ENCODE measurements at regions not wholly inside any gene's neighbourhood (a gene's known extent, or its start where the extent isn't known, plus 50 kb on each side); places are given as distances from the start of the nearest gene placed in this dataset.

DNA sequence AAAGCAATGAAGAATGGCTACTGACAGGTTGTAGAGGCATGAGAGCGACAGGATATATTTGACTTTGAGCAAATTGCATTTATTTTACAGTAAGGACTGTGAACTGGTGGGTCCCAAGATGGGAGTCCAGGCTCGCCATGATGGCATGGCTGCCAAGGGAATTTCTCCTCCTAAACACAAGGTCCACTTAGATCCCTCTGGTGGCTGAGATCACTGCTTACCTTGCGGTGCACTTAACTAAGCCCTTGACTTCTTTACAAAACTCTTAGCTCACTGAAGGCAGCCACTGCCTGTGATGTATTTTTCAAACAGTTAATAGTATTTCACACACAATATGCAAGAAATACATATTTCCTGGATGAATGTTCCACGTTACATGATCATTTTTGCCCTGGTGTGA is 50.3 kb upstream of the SORBS2 start:
- DNase-seq (ENCODE audit: low spot score) (no peak), FAIRE-seq (no peak)

GRCh38 chr4:185863946-185864345 is 52.0 kb upstream of the SORBS2 start:
- no peak for FAIRE-seq

GRCh38 chr4:185865901-185866328 is 53.9 kb upstream of the SORBS2 start:
- FAIRE-seq (no peak), DNase-seq (ENCODE audit: low spot score) (no peak)

More at GRCh38 chr4:185863946-185864345, 52.0 kb upstream of the SORBS2 start:
- DNase-seq (ENCODE audit: low spot score): no peak

DNA sequence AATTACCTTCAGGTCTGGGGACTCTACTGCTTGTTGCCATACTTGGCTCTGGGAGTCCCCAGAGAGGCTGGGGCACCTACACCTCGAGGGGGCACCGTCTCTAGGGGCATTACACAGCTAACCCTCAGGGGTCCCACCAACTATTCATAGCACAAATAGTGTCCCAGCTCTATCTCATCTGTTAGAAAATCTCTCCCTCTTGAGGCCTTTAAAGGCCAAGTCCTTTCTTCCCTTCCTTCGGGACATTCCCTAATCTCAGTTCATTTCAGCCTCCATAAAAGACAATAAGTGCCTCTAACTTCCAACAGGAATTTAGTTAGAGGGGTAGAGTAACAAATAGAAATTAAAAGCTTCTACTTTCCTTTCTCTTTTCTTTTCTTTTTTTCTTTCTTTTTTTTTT is 55.8 kb upstream of the SORBS2 start:
- DNase-seq (ENCODE audit: low spot score): no peak
- FAIRE-seq: no peak

- no peak for FAIRE-seq
- DNase-seq (ENCODE audit: low spot score): no peak
Observed at GRCh38 chr4:185868983-185869382, 57.0 kb upstream of the SORBS2 start.

DNA sequence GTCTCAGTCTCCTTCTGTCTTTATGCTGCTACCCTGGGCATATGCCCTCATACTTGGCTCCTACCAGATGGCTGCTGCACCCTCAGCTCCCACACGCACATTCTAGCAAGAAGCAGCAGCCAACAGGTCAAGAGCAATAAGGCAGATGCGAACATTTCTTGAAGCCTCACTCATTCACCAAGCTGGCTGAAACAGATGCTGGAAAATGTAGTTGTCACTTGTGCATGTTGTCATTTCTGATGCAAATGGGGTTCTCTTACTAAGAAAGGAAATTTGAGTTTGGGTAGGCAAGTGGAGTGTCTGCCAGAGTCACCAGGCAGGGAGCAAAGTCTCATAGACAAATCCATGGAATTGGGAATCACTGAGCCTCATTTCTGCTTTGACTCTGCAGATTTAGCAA is 57.4 kb upstream of the SORBS2 start:
- DNase-seq (ENCODE audit: low spot score): no peak
- no peak for FAIRE-seq

GRCh38 chr4:185870366-185870765 is 58.4 kb upstream of the SORBS2 start:
- FAIRE-seq (no peak), DNase-seq (ENCODE audit: low spot score) (no peak)

GRCh38 chr4:185872747-185873380 is 60.9 kb upstream of the SORBS2 start:
- no peak for FAIRE-seq
- DNase-seq (ENCODE audit: low spot score): no peak

DNA sequence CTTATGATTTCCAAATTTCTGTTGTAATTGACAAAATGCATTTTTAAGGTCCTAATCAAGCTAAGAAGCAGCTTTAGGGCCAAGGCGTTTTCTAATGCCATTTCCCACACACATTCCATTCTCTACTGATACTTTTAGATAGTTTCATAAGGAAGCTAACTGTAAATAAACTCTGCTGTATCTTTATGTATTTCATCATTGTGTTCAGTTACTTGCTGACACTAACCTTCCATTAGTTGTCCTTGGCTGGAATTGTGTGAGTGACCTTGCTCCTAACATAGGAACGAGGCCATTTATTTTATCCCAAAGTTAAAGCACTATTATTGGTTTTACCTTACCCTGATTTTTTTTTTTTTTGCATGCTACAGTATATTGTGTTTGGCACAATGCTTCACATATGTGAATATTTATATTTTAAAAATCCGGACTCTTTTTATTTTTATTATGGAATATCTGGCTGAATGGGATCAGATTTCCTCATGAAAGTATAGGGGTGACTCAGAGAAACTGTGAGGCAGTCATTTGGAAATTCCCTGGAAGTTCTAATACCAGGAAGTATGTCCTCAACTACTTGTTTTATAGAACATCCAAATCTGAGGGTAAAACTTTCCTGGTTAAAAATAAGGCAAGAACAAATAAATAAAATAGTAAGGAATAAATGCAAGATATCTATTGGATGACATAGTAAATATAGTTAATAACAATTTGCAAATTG is 62.7 kb upstream of the SORBS2 start:
- peak; percentile 76 for FAIRE-seq

DNA sequence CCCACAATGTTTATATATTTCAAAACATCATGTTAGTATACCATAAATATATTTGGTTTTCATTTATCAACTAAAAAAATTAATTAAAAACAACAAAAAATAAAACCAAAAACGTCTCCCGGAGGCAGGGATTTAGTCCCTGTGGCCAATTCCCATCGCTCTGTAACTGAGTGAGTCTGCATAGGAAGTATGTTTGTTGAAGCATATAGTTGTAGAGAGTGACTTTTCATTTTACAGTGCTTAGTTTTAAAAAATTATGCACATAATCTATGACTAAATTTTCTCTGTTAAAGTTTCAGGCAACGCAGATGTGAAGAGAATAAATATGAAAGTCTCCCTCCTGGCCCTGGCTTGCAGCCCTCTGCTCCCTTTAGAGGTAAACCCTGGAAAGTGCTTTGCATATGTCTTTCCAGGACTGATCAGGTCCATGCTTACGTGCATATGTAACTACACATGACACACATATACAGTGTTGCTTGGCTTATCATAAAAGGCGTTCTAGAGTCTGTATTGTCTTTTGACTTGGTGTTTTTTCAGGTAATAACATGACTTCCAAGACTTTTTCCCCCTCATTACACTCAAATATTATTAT is 63.4 kb upstream of the SORBS2 start:
- FAIRE-seq (no peak), DNase-seq (ENCODE audit: low spot score) (no peak)

More for the DNA sequence above, 62.7 kb upstream of the SORBS2 start:
- peak; percentile 13 for DNase-seq (ENCODE audit: low spot score)

GRCh38 chr4:185878633-185879032 is 66.6 kb upstream of the SORBS2 start:
- FAIRE-seq (no peak), DNase-seq (ENCODE audit: low spot score) (no peak)

- FAIRE-seq (no peak), DNase-seq (ENCODE audit: low spot score) (no peak)
Observed at GRCh38 chr4:185879666-185880312, 67.8 kb upstream of the SORBS2 start.

DNA sequence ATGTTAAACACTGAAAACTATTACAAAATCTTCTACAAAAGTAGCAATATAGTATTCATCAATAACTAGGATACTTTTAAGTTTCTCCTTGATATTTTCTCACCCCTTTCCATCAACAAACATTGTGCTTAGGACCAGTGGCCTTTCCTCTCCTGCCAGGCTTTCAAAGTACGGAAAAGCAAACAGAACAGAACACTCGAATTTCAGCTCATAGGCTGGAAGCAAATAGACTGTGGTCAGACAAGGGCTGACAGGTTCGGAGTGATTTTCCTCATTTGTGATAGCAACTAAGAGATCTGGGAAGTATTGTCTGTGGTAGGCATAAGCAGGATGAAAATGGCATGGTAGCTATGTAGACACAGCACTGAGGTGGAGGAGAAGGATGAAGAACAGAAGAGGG is 68.6 kb upstream of the SORBS2 start:
- DNase-seq (ENCODE audit: low spot score) (no peak), FAIRE-seq (no peak)

- DNase-seq (ENCODE audit: low spot score) (no peak), FAIRE-seq (no peak)
Observed at GRCh38 chr4:185881430-185881829, 69.4 kb upstream of the SORBS2 start.

DNA sequence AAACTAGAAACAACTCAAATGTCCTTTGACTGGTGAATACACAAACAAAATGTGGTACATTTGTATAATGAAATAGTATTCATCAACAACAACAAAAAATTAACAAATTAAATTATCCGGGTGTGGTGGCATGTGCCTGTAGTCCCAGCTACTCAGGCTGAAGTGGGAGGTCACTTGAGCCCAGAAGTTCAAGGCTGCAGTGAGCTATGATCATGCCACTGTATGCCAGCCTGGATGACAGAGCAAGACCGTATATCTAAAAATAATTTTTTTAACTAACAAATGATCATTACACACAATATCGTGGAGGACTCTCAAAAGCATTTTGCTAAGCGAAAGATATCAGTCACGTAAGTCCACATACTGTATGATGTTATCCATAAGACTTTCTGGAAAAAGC is 71.6 kb upstream of the SORBS2 start:
- no peak for FAIRE-seq
- no peak for DNase-seq (ENCODE audit: low spot score)

GRCh38 chr4:185885075-185885474 is 73.1 kb upstream of the SORBS2 start:
- DNase-seq (ENCODE audit: low spot score): no peak
- no peak for FAIRE-seq

DNA sequence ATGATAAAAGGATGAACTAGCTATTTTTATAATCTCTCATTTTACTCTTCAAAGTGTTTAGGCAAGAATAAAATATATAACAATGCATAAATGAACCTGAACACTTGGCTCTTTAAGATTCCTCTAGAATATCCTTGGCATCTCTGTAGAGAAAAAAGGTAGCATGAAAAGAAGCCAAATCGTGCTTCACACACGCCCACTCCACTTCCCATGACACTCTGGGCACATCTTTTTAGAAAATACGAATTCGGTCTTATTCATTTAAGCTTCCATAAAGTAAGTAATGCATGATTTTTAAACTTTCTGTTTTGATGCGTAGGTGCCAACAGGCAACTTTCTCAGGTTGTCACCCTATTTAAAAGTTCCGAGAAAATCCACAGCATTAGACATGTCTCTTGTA is 73.6 kb upstream of the SORBS2 start:
- DNase-seq (ENCODE audit: low spot score) (no peak), FAIRE-seq (no peak)

DNA sequence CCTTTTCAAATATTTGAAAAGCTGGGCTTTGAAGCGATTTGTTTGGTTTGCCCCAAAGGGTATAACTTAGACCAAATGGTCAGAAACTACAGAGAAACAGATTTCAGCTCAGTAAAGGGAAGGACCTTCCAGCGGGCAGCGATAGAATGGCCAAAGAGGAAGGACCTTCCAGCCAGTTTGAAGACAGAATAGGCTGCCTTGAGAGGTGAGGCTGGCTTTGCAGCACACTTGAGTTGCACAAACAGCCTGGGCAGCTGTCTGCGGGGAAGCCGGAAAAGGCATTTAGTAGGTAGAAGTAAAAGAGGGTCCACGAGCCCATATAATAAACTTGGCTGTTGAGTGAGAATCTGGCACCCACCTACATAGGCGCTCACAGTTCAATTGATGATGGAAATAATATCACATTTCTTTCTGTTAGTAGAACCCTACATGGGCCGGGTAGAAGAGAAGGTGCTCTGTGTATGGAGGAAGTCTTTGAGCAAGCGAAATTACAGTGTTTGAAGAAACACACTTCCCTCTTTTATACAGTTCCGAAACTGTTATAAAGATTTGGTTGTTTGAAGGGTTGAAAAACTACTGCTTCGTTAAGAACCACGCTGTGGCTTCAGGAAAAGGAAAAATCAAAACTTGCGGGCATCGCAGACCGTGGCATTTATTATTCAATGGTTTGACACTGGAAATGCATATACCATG is 75.0 kb upstream of the SORBS2 start:
- FAIRE-seq: no peak
- no peak for DNase-seq (ENCODE audit: low spot score)

GRCh38 chr4:185888676-185889075 is 76.7 kb upstream of the SORBS2 start:
- no peak for DNase-seq (ENCODE audit: low spot score)
- no peak for FAIRE-seq

- DNase-seq (ENCODE audit: low spot score) (no peak), FAIRE-seq (no peak)
Observed at GRCh38 chr4:185889585-185889984, 77.6 kb upstream of the SORBS2 start.

DNA sequence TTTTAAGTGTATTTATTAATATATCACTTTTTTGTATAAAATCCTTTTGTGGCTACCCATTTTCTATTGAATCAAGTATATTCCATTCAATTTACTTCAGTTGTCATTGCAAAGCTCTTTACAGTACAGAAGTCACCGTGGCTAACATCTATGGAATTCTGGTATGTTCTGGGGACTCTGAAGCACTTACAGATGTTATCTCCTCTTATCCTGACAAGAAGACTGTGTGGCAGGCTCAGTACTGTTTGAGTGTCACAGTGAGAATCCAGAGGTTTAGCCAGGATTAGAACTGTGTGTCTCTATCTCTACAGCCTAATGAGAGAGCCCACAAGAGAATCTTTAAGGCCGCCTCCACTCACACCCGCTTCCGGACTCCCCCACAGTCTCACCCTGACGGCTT is 78.2 kb upstream of the SORBS2 start:
- no peak for FAIRE-seq
- no peak for DNase-seq (ENCODE audit: low spot score)

- no peak for DNase-seq (ENCODE audit: low spot score)
- FAIRE-seq: no peak
Observed at GRCh38 chr4:185892165-185892564, 80.2 kb upstream of the SORBS2 start.

Data from RCC 7860 (cell line).